ENCODE measurements at regions not wholly inside any gene's neighbourhood (a gene's known extent, or its start where the extent isn't known, plus 50 kb on each side); places are given as distances from the start of the nearest gene placed in this dataset.

DNA sequence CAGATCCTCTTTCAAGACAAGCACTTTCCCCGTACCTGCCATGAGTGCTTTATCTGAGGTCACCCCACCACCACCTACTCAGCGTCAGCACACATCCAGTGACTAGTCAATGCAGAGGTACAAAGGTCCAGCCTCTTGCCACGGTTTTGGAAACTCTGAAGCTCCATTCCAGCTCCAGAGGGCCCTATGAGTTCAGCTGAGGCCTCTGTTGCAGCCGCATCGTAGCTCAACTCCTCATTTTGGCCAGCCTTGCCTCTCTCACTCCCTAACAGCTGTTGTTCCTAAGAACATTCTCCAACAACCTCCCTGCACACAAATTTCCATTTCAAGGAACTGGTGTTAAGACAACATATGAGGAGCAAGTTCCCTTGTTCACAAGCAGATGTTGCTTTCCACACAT lies 405.1 kb upstream of the PROK2 start:
- H3K4me3 Mint-ChIP-seq: no peak overlapping the region
- peaks cover 4% of the 10 kb centered on the region; the same call in 1 of the 3 replicates for H3K9me3 Mint-ChIP-seq
- Histone ChIP-seq H3K4me1 (ENCODE audit: insufficient read depth) (no peaks in the 10 kb centered on the region), H3K27me3 (ENCODE audit: insufficient read depth) (no peaks in the 10 kb centered on the region), H2AFZ (no peak overlapping the region), H4K20me1 (replicated peaks; ENCODE audit: insufficient read depth) (no peaks in the 10 kb centered on the region), H3K36me3 (ENCODE audit: insufficient read depth) (no peaks in the 10 kb centered on the region), H3K4me3 (no peak overlapping the region), H3K79me2 (replicated peaks; ENCODE audit: insufficient read depth) (no peaks in the 10 kb centered on the region), H3K9me2 (ENCODE audit: insufficient read depth) (peaks cover 15% of the 10 kb centered on the region; the same call in 1 of the 2 replicates), H3K4me2 (no peak overlapping the region), H3F3A (replicated peaks; ENCODE audit: low read depth) (no peaks in the 10 kb centered on the region), H3K27ac (ENCODE audit: low read depth) (no peak overlapping the region)
- H3K4me1 Mint-ChIP-seq: peaks cover 5% of the 10 kb centered on the region; the same call in 2 of the 3 replicates
- no peak overlapping the region for H3K27ac Mint-ChIP-seq
- DNase-seq (ENCODE audit: low spot score) (no peak), ATAC-seq (no peak)
- TF ChIP-seq, protein P1, sequence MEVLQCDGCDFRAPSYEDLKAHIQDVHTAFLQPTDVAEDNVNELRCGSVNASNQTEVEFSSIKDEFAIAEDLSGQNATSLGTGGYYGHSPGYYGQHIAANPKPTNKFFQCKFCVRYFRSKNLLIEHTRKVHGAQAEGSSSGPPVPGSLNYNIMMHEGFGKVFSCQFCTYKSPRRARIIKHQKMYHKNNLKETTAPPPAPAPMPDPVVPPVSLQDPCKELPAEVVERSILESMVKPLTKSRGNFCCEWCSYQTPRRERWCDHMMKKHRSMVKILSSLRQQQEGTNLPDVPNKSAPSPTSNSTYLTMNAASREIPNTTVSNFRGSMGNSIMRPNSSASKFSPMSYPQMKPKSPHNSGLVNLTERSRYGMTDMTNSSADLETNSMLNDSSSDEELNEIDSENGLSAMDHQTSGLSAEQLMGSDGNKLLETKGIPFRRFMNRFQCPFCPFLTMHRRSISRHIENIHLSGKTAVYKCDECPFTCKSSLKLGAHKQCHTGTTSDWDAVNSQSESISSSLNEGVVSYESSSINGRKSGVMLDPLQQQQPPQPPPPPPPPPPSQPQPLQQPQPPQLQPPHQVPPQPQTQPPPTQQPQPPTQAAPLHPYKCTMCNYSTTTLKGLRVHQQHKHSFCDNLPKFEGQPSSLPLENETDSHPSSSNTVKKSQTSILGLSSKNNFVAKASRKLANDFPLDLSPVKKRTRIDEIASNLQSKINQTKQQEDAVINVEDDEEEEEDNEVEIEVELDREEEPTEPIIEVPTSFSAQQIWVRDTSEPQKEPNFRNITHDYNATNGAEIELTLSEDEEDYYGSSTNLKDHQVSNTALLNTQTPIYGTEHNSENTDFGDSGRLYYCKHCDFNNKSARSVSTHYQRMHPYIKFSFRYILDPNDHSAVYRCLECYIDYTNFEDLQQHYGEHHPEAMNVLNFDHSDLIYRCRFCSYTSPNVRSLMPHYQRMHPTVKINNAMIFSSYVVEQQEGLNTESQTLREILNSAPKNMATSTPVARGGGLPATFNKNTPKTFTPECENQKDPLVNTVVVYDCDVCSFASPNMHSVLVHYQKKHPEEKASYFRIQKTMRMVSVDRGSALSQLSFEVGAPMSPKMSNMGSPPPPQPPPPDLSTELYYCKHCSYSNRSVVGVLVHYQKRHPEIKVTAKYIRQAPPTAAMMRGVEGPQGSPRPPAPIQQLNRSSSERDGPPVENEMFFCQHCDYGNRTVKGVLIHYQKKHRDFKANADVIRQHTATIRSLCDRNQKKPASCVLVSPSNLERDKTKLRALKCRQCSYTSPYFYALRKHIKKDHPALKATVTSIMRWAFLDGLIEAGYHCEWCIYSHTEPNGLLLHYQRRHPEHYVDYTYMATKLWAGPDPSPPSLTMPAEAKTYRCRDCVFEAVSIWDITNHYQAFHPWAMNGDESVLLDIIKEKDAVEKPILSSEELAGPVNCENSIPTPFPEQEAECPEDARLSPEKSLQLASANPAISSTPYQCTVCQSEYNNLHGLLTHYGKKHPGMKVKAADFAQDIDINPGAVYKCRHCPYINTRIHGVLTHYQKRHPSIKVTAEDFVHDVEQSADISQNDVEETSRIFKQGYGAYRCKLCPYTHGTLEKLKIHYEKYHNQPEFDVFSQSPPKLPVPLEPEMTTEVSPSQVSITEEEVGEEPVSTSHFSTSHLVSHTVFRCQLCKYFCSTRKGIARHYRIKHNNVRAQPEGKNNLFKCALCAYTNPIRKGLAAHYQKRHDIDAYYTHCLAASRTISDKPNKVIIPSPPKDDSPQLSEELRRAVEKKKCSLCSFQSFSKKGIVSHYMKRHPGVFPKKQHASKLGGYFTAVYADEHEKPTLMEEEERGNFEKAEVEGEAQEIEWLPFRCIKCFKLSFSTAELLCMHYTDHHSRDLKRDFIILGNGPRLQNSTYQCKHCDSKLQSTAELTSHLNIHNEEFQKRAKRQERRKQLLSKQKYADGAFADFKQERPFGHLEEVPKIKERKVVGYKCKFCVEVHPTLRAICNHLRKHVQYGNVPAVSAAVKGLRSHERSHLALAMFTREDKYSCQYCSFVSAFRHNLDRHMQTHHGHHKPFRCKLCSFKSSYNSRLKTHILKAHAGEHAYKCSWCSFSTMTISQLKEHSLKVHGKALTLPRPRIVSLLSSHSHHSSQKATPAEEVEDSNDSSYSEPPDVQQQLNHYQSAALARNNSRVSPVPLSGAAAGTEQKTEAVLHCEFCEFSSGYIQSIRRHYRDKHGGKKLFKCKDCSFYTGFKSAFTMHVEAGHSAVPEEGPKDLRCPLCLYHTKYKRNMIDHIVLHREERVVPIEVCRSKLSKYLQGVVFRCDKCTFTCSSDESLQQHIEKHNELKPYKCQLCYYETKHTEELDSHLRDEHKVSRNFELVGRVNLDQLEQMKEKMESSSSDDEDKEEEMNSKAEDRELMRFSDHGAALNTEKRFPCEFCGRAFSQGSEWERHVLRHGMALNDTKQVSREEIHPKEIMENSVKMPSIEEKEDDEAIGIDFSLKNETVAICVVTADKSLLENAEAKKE (CRISPR knock-in tag; IDR thresholded peaks at IDR 0.05): no peak
- TF ChIP-seq ETS1 (IDR thresholded peaks at IDR 0.05) (no peak), CREB1 (CRISPR knock-in tag; IDR thresholded peaks at IDR 0.05; ENCODE audit: low read depth) (no peak), JUNB (IDR thresholded peaks at IDR 0.05; ENCODE audit: unreplicated experiment) (no peak), ZNF331 (CRISPR knock-in tag; IDR thresholded peaks at IDR 0.05; ENCODE audit: low read depth) (no peak), ZNF114 (CRISPR knock-in tag; IDR thresholded peaks at IDR 0.05) (no peak), STAT1 (IDR thresholded peaks at IDR 0.05; ENCODE audit: unreplicated experiment) (no peak), REST (IDR thresholded peaks at IDR 0.05; ENCODE audit: unreplicated experiment) (no peak)
- no peaks in the 10 kb centered on the region for H3K36me3 Mint-ChIP-seq (ENCODE audit: low read depth)
- H3K27me3 Mint-ChIP-seq (ENCODE audit: insufficient read depth, low read depth, poor library complexity): no peaks in the 10 kb centered on the region
